Body of pancreas (tissue), 4 donors: ENCODE measurements at regions not wholly inside any gene's neighbourhood (a gene's known extent, or its start where the extent isn't known, plus 50 kb on each side); places are given as distances from the start of the nearest gene placed in this dataset.

Experiments used
- CTCF ChIP-seq, 7 experiments: fragments of 450-650 bp in 4 of 7; fragments of 200-600 bp in 3 of 7; sonication (generic) in 3 of 7; IDR thresholded peaks; one replicate each; pipeline ENCODE4 v1.5.1; 2016 to 2019; ENCODE audit warnings: antibody characterized with exemption in 7 of 7
- POLR2A ChIP-seq, 3 donors: fragments of 450-650 bp; IDR thresholded peaks; one replicate each; pipeline ENCODE4 v1.6.1; 2016; ENCODE audit warnings: antibody characterized with exemption in 3 of 3, mild to moderate bottlenecking in 2 of 3

DNA sequence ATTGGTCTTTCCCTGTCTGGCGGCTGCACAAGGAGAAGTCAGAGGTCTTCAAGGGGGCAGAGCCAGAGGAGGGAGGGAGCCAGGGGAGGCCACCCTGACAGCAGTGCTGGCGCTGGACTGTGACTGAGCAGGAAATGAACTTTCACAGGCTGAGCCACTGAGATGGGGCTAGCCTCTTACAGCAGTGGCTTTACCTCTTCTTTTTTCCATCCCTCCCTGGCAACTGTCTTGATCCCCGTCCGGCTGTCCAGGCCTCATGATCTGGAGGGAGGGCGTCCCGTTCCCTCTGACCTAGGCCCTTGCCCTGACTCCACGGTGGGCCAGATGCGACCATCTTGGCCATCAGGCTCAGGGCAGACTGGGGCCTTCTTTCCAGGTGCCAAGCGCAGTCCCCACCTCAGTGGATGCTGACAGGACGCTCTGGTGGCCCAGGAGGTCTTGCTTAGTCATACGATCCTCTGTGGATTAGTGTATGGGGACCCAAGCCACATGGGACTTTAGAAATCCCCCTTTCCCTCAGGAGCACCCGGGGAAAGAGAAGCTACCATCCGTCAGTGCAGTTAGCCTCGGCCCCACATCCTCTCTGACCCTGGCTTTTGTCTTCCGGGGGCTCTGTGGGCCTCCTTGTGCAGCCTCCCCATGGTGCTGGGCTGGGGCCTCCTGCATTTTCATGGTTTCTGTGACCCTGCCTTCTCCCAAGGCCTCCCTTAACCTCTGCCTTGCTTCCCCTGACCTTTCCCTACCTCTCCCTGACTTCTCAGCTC lies 57.4 kb upstream of the CCDC167 start:
- no peak for TF ChIP-seq CTCF (IDR thresholded peaks at IDR 0.05)
- TF ChIP-seq POLR2A (IDR thresholded peaks at IDR 0.05): no peak
